Parathyroid adenoma (tissue), 2 donors: ENCODE measurements at regions not wholly inside any gene's neighbourhood (a gene's known extent, or its start where the extent isn't known, plus 50 kb on each side); places are given as distances from the start of the nearest gene placed in this dataset.
A peak's percentile ranks its signal among the peaks of the same experiment; 100 is the strongest.

Experiments
- H2AFZ ChIP-seq: fragments of 300-600 bp; sonication (generic); one replicate; pipeline ENCODE4 v1.7.0; 2017; ENCODE audit warnings: antibody characterized with exemption, mild to moderate bottlenecking
- H3K27ac ChIP-seq: fragments of 300-600 bp; sonication (generic); one replicate; pipeline ENCODE4 v1.7.0; 2017
- H3K27me3 ChIP-seq: fragments of 300-600 bp; sonication (generic); one replicate; pipeline ENCODE4 v1.7.0; 2017; ENCODE audit warnings: low read length; ENCODE audit not compliant: control insufficient read depth, insufficient read depth
- H3K36me3 ChIP-seq: fragments of 300-600 bp; sonication (generic); one replicate; pipeline ENCODE4 v1.7.0; 2017; ENCODE audit warnings: low read length; ENCODE audit not compliant: control insufficient read depth, insufficient read depth
- H3K4me1 ChIP-seq: fragments of 300-600 bp; sonication (generic); one replicate; pipeline ENCODE4 v1.7.0; 2017; ENCODE audit warnings: control low read depth
- H3K4me2 ChIP-seq: fragments of 300-600 bp; sonication (generic); one replicate; pipeline ENCODE4 v1.7.0; 2017; ENCODE audit warnings: low read length
- H3K4me3 ChIP-seq: fragments of 300-600 bp; sonication (generic); one replicate; pipeline ENCODE4 v1.7.0; 2017; ENCODE audit warnings: low read depth, low read length
- H3K79me2 ChIP-seq: fragments of 300-600 bp; sonication (generic); one replicate; pipeline ENCODE4 v1.7.0; 2017; ENCODE audit warnings: control low read depth
- H3K9ac ChIP-seq: fragments of 300-600 bp; sonication (generic); one replicate; pipeline ENCODE4 v1.7.0; 2017; ENCODE audit warnings: mild to moderate bottlenecking
- H3K9me3 ChIP-seq: fragments of 300-600 bp; sonication (generic); one replicate; pipeline ENCODE4 v1.7.0; 2017; ENCODE audit warnings: low read length; ENCODE audit not compliant: control insufficient read depth
- CTCF ChIP-seq: fragments of 300-600 bp; sonication (generic); IDR thresholded peaks from one replicate; pipeline ENCODE4 v1.7.0; 2017; ENCODE audit warnings: antibody characterized with exemption, mild to moderate bottlenecking
- donor health status: primary hyperparathyroidism.

GRCh38 chrX:45527834-45528233, 327.2 kb upstream of the DIPK2B start:
- no peaks in the 10 kb centered on the region for H3K79me2 ChIP-seq
- TF ChIP-seq CTCF, result no peak
- no peaks in the 10 kb centered on the region for H3K4me1 ChIP-seq
- H3K36me3 ChIP-seq, result no peaks in the 10 kb centered on the region
- H3K4me3 ChIP-seq, result no peak overlapping the region
- no peak overlapping the region for H3K4me2 ChIP-seq
- H3K9ac ChIP-seq, result no peak overlapping the region
- no peak overlapping the region for H2AFZ ChIP-seq
- no peaks in the 10 kb centered on the region for H3K9me3 ChIP-seq
- no peak overlapping the region for H3K27ac ChIP-seq
- no peaks in the 10 kb centered on the region for H3K27me3 ChIP-seq

GRCh38 chrX:45524805-45525204, 324.1 kb upstream of the DIPK2B start:
- Histone ChIP-seq H3K9me3 (no peaks in the 10 kb centered on the region), H3K4me3 (no peak overlapping the region), H3K4me2 (no peak overlapping the region), H2AFZ (no peak overlapping the region), H3K79me2 (no peaks in the 10 kb centered on the region), H3K4me1 (no peaks in the 10 kb centered on the region), H3K27me3 (no peaks in the 10 kb centered on the region), H3K36me3 (no peaks in the 10 kb centered on the region), H3K9ac (no peak overlapping the region), H3K27ac (no peak overlapping the region)
- no peak for TF ChIP-seq CTCF

- no peak for TF ChIP-seq CTCF
- no peak overlapping the region for H3K4me3 ChIP-seq
- H3K4me2 ChIP-seq, result no peak overlapping the region
- no peaks in the 10 kb centered on the region for H3K4me1 ChIP-seq
- no peak overlapping the region for H3K27ac ChIP-seq
- no peaks in the 10 kb centered on the region for H3K79me2 ChIP-seq
- H2AFZ ChIP-seq, result no peak overlapping the region
- H3K36me3 ChIP-seq, result no peaks in the 10 kb centered on the region
- H3K27me3 ChIP-seq, result no peaks in the 10 kb centered on the region
- H3K9me3 ChIP-seq, result no peaks in the 10 kb centered on the region
- no peak overlapping the region for H3K9ac ChIP-seq
Measured at GRCh38 chrX:45524296-45524695, 323.6 kb upstream of the DIPK2B start.

GRCh38 chrX:45518552-45518951, 317.9 kb upstream of the DIPK2B start:
- H3K4me2 ChIP-seq, result no peak overlapping the region
- H3K9ac ChIP-seq, result no peak overlapping the region
- no peak overlapping the region for H3K4me3 ChIP-seq
- TF ChIP-seq CTCF, result no peak
- peaks cover 2% of the 10 kb centered on the region for H3K4me1 ChIP-seq
- no peaks in the 10 kb centered on the region for H3K36me3 ChIP-seq
- H3K27me3 ChIP-seq, result no peaks in the 10 kb centered on the region
- no peaks in the 10 kb centered on the region for H3K9me3 ChIP-seq
- no peaks in the 10 kb centered on the region for H3K79me2 ChIP-seq
- no peak overlapping the region for H2AFZ ChIP-seq
- H3K27ac ChIP-seq, result no peak overlapping the region

GRCh38 chrX:45517090-45517973, 316.7 kb upstream of the DIPK2B start:
- Histone ChIP-seq H3K4me2 (no peak overlapping the region), H3K9me3 (no peaks in the 10 kb centered on the region), H3K79me2 (no peaks in the 10 kb centered on the region), H3K36me3 (no peaks in the 10 kb centered on the region), H3K4me3 (no peak overlapping the region), H3K27me3 (no peaks in the 10 kb centered on the region), H2AFZ (peak overlapping the region; percentile 50), H3K9ac (no peak overlapping the region), H3K4me1 (peaks cover 2% of the 10 kb centered on the region), H3K27ac (no peak overlapping the region)
- no peak for TF ChIP-seq CTCF
